ENCODE measurements at regions not wholly inside any gene's neighbourhood (a gene's known extent, or its start where the extent isn't known, plus 50 kb on each side); places are given as distances from the start of the nearest gene placed in this dataset.

DNA sequence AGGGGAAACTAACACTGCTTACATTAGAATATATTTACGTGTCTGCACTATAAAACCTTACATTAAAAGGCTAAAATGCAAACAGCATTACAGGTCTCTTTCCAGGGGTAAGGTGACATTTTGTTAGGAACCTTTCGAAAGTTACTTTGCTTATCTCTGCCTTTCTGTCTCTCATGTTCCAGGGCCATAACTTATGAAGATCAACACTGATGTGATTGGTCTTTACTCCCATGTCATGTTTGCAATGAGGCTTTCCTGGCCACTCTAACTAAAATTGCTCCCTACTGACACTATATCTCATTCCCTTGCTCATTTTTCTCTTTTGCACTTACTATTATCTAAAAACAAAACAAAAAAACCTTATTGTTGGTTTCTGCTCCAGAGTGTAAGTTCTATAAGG, 119.0 kb downstream of the JRKL start:
- ChIA-PET POLR2A (ENCODE audit: unreplicated experiment) (no interaction called here), CTCF (no interaction called here)
- H3K9me2 ChIP-seq (ENCODE audit: insufficient read depth): no peaks in the 10 kb centered on the region
- intact Hi-C loops (cut with micrococcal nuclease; ENCODE audit: unreplicated experiment): no loop called here
- no peak overlapping the region for H2AFZ ChIP-seq
- BruUV-seq (replicated peaks): no TSS peak
- H3K4me3 ChIP-seq: no peak overlapping the region
- no peaks in the 10 kb centered on the region for H3K9me3 ChIP-seq (ENCODE audit: insufficient read depth, low read depth)
- no peak for DNase-seq
- H4K20me1 ChIP-seq (ENCODE audit: insufficient read depth): no peaks in the 10 kb centered on the region
- no peak overlapping the region for H3K4me2 ChIP-seq
- no peaks in the 10 kb centered on the region for H3F3A ChIP-seq (ENCODE audit: insufficient read depth, low read depth)
- no peaks in the 10 kb centered on the region for H3K36me3 ChIP-seq (ENCODE audit: low read depth)
- no peaks in the 10 kb centered on the region for H3K4me1 ChIP-seq (replicated peaks; ENCODE audit: insufficient read depth)
- peaks cover 18% of the 10 kb centered on the region; the same call in 1 of the 2 replicates for H3K27me3 ChIP-seq (ENCODE audit: insufficient read depth, low read depth)
- no peaks in the 10 kb centered on the region for H3K79me2 ChIP-seq (ENCODE audit: low read depth)
- no peak for TF ChIP-seq EZH2 (IDR thresholded peaks at IDR 0.05; ENCODE audit: low read depth)
- TF ChIP-seq, protein P1, sequence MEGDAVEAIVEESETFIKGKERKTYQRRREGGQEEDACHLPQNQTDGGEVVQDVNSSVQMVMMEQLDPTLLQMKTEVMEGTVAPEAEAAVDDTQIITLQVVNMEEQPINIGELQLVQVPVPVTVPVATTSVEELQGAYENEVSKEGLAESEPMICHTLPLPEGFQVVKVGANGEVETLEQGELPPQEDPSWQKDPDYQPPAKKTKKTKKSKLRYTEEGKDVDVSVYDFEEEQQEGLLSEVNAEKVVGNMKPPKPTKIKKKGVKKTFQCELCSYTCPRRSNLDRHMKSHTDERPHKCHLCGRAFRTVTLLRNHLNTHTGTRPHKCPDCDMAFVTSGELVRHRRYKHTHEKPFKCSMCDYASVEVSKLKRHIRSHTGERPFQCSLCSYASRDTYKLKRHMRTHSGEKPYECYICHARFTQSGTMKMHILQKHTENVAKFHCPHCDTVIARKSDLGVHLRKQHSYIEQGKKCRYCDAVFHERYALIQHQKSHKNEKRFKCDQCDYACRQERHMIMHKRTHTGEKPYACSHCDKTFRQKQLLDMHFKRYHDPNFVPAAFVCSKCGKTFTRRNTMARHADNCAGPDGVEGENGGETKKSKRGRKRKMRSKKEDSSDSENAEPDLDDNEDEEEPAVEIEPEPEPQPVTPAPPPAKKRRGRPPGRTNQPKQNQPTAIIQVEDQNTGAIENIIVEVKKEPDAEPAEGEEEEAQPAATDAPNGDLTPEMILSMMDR (conservative IDR thresholded peaks at IDR 0.05): no peak
- H3K27ac ChIP-seq: no peak overlapping the region

DNA sequence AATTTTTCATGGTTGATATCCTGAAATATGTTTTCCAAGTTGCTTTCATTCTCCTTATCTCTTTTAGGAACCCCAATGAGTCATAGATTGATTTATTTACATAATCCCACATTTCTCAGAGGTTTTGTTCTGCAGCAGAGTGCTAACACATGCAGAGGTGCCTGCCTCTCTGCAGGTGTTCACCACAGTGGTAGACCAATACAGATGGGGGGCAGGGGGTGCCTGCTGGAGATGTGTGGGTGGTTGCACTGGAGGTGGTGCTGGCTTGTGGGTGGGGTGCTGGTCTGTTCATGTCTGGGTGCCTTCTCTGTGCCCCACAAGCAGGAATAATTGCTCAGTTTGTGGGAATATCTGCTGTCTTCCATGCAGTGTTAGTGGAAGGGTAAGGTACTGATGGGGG, 131.1 kb downstream of the JRKL start:
- POLR2A ChIA-PET (ENCODE audit: unreplicated experiment): no interaction called here
- Histone ChIP-seq H3K27me3 (ENCODE audit: insufficient read depth, low read depth) (no peaks in the 10 kb centered on the region), H3K4me2 (no peak overlapping the region), H3K27ac (no peak overlapping the region), H3K9me2 (ENCODE audit: insufficient read depth) (no peaks in the 10 kb centered on the region), H2AFZ (no peak overlapping the region), H3K36me3 (ENCODE audit: low read depth) (no peaks in the 10 kb centered on the region), H4K20me1 (ENCODE audit: insufficient read depth) (no peaks in the 10 kb centered on the region), H3K4me1 (replicated peaks; ENCODE audit: insufficient read depth) (no peaks in the 10 kb centered on the region), H3K4me3 (no peak overlapping the region), H3K9me3 (ENCODE audit: insufficient read depth, low read depth) (no peaks in the 10 kb centered on the region), H3K79me2 (ENCODE audit: low read depth) (no peaks in the 10 kb centered on the region), H3F3A (ENCODE audit: insufficient read depth, low read depth) (no peaks in the 10 kb centered on the region)
- DNase-seq: no peak
- CTCF ChIA-PET: no interaction called here
- BruUV-seq (replicated peaks): no TSS peak
- intact Hi-C loops (cut with micrococcal nuclease; ENCODE audit: unreplicated experiment): no loop called here
- TF ChIP-seq EZH2 (IDR thresholded peaks at IDR 0.05; ENCODE audit: low read depth): no peak
- TF ChIP-seq, protein P1 (conservative IDR thresholded peaks at IDR 0.05): no peak

DNA sequence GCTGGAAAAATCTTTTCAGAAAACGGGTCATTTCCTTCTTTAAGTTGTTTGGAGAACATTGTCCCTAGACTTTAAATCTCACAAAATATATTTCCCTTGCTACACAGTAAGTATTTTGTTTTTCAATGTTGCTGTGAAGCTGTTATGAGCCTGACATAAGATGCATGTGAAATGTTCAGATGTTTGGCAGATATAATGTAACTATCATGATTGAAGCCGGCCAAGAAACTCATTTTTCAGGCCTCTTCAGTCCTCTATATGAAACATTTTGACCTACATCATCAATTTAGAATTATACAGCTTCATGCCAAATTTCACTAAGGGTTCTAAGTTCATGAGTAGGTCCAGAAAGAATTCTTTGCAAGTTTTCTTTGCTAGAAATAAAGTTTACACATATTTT, 133.8 kb downstream of the JRKL start:
- intact Hi-C loops (cut with micrococcal nuclease; ENCODE audit: unreplicated experiment): no loop called here
- H3K79me2 ChIP-seq (ENCODE audit: low read depth): no peaks in the 10 kb centered on the region
- ChIA-PET CTCF (no interaction called here), POLR2A (ENCODE audit: unreplicated experiment) (no interaction called here)
- H3K9me2 ChIP-seq (ENCODE audit: insufficient read depth): no peaks in the 10 kb centered on the region
- no TSS peak for BruUV-seq (replicated peaks)
- DNase-seq: no peak
- H3K27ac ChIP-seq: no peak overlapping the region
- no peaks in the 10 kb centered on the region for H3K27me3 ChIP-seq (ENCODE audit: insufficient read depth, low read depth)
- H3K4me2 ChIP-seq: no peak overlapping the region
- no peaks in the 10 kb centered on the region for H3K4me1 ChIP-seq (replicated peaks; ENCODE audit: insufficient read depth)
- no peaks in the 10 kb centered on the region for H4K20me1 ChIP-seq (ENCODE audit: insufficient read depth)
- H3K36me3 ChIP-seq (ENCODE audit: low read depth): no peaks in the 10 kb centered on the region
- TF ChIP-seq, protein P1 (conservative IDR thresholded peaks at IDR 0.05): no peak
- TF ChIP-seq EZH2 (IDR thresholded peaks at IDR 0.05; ENCODE audit: low read depth): no peak
- H3K9me3 ChIP-seq (ENCODE audit: insufficient read depth, low read depth): no peaks in the 10 kb centered on the region
- no peak overlapping the region for H3K4me3 ChIP-seq
- no peaks in the 10 kb centered on the region for H3F3A ChIP-seq (ENCODE audit: insufficient read depth, low read depth)
- no peak overlapping the region for H2AFZ ChIP-seq

Measured in PC-9 (cell line).